HG02870 (cell line): ENCODE measurements at regions not wholly inside any gene's neighbourhood (a gene's known extent, or its start where the extent isn't known, plus 50 kb on each side); places are given as distances from the start of the nearest gene placed in this dataset.

Experiments
- ATAC-seq: cut with Tn5 transposase; IDR thresholded peaks from one replicate; pipeline ENCODE4 v1.9.1; 2021; ENCODE audit warnings: mild to moderate bottlenecking, moderate library complexity; ENCODE audit not compliant: unreplicated experiment

- ATAC-seq: no peak
These were observed 109.4 kb upstream of the LRRN1 start for GRCh38 chr3:3689601-3690375.

DNA sequence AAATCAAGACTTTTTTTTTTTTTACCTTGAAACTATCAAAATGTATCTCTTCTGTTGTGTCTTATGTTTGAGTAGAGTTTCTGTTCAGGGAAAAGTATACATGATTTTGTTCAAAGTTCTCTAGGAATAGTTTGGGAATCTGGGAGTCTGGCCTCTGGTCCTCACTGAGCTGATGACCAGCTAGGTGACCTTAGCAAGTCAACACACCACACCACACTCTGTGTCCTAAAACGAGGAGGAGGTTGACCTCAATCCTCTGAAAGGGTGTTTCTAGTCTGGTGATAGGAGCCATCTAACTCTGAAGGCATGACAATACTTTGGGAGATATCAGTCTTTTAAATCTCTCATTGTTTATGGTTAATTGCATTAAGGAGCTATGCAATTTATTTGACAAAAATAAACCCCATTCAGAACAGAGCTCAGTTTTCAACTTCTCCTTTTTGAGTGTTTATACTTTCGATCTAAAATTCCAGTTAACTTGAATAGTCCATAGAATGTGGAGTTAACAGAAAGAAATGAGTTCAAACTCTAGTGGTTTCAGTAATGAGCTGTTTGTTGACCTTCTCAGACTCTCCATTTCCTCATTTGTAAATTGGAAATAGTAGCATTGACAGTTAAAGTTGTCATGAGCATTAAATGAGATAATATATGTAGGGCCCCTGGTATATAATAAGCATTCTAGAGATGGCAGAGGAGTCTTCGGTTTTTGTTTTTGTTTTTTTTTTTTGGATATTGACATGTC lies 112.2 kb upstream of the LRRN1 start:
- no peak for ATAC-seq

DNA sequence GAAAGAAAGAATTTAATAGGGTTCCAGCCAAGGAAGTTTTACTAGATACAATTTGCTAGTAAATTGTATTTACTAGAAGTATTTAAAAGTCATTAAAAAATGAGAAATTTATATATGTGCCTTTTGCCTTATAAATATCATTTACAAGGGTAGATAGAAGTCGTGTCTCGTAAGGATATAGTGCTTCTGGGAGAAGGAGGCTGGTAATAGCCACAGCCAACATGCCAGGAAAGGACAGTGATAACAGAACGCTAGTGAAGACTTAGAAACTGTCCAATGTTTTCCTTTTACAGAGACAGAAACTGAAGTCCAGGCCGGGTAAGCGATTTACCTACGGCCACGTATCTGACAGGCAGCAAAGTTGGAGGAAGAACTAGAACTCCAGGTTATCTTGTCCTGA lies 113.5 kb upstream of the LRRN1 start:
- ATAC-seq: no peak

GRCh38 chr3:3683261-3683660 lies 116.0 kb upstream of the LRRN1 start:
- no peak for ATAC-seq

- ATAC-seq: no peak
These were observed 123.4 kb upstream of the LRRN1 start for GRCh38 chr3:3675801-3676200.

GRCh38 chr3:3675186-3675585 lies 124.0 kb upstream of the LRRN1 start:
- no peak for ATAC-seq

- peak; percentile 98 for ATAC-seq
These were observed 132.6 kb upstream of the LRRN1 start for GRCh38 chr3:3666664-3667063.

GRCh38 chr3:3665961-3666640 lies 133.1 kb upstream of the LRRN1 start:
- ATAC-seq: peak; percentile 35

DNA sequence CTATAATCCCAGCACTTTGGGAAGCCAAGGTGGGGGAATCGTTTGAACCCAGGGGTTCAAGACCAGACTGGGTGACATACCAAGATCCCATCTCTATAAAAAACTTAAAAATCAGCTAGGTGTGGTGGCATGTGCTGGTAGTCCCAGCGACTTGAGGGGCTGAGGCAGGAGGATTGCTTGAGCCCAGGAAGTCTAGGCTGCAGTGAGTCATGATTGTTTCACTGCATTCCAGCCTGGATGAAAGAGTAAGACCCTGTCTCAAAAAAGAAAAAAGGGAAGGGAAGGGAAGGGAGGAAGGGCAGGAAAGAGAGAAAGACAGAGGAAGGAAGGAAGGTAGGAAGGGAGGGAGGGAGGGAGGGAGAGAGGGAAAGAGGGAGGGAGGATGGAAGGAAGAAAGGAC lies 133.7 kb upstream of the LRRN1 start:
- no peak for ATAC-seq

DNA sequence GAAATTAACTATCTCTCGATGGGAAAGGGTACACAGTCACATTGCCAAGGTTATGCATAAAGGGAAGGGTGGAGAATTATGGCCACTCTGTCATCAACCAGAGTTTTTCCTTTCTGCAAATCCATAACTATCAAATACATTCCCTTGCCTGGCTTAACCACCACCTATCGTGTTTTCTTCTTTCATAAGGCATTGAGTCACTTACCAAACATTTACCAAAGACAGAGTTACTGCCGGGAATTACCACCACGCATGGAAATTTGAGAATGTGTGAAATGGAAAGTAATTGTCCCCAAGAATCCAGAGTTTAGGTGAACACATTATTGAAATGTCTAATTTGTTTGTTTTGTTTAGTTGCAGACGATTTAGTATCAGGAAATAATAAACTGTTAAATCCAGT lies 134.3 kb upstream of the LRRN1 start:
- no peak for ATAC-seq

- no peak for ATAC-seq
These were observed 136.6 kb upstream of the LRRN1 start for GRCh38 chr3:3662610-3663009.

DNA sequence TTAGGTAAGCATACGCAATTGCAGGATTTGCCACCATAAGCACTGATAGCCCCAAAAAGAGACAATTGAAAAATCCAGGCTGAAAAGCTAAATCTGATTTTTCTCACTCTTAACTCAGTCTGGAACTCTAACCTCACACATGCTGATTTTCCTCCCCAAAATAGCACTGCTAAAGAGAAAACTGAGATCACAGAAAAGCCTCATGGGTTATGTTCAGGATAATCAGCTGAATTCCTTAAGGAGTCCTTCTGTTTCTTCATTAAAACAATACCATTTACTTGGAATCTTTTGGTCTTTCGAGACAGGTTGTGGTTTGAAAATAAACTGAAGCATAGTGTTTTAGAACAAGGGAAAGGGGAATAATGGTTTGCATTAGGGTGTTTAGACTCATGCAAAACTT lies 144.3 kb upstream of the LRRN1 start:
- ATAC-seq: no peak

DNA sequence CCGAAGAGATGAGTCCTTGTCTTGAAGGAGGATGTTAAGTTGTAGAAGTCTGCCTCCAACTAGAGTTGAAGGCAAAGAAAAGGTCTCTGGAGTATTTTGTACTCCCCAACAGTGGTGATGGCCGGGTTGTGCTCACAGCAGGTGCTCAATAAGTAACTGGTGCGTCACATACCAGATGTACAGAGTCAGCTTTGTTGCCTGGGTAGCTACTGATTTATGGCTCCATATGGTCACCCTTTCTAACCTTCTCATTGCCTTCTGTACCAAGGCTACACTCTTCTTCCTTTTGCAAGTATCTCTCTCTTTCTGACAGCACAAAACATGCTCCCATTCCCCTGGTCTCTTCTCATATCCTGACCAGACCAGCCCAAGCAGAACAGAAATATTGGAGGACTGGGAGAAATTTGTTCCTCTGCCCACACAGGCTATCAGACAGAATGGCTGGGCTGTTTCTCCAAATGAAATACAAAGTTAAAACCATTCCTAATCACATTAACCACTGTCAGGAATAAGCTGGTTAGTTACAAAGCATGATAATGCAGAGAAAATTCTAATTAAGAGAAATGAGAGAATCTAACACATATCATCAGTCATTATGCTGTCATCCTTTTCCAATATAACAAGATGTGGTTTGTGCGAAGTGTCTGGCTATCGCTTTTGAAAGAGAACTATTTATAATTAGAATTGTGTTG lies 150.1 kb upstream of the LRRN1 start:
- no peak for ATAC-seq

- ATAC-seq: no peak
These were observed 152.3 kb upstream of the LRRN1 start for GRCh38 chr3:3646934-3647333.

DNA sequence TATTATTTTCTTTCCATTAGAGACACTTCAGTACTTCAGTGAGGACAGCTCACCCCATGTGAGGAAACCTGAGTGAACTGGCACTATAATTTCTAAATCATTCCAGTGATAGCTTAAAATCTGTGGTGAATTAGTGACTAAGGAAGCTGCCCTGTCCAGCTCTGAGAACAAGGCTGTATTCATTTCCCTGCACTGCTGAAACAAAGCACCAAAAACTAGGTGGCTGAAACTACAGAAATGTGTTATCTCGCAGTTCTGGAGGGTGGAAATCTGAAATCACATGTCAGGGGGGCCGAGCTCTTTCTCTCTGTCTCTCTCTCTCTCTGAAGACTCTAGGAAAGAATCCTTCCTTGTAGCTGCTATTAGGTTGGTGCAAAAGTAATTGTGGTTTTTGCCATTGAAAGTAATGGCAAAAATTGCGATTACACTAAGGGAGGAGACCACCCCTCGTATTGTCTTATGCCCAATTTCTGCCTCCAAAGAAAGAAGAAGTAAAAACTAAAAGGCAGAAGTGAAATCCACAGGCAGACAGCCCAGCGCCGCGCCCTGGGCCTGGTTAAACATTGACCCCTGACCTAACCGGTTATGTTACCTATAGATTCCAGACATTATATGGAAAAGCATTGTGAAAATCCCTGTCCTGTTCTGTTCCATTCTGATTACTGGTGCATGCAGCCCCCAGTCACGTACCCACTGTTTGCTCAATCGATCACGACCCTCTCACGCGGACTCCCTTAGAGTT lies 153.0 kb upstream of the LRRN1 start:
- peak; percentile 94 for ATAC-seq

DNA sequence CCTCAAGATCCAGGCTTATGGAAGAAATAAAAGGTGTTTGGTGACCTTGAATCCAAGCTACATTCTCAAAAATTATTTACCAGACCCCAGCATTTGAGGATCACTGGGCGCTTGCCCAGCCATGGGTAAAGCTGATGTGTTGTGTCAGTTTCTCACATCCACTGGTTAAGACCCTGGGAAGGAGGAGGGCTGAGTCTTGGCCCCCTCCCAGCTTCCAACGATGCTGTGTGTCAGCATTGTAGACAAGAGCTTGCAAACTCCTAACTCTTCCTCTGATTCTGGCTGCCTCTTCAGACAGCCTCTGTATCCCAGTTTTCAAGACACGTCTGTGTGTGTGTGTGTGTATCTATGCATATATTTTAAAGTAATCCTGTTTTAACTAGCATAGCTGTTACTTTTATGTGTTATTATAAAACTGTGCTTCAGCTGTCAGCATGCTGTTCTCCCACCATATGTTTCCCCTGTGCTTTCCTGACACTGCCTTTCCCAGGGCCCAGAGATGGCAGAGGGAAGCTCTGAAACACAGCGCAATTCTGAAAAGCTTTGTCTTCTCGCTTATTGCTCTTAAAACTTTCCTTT lies 157.3 kb upstream of the LRRN1 start:
- no peak for ATAC-seq

DNA sequence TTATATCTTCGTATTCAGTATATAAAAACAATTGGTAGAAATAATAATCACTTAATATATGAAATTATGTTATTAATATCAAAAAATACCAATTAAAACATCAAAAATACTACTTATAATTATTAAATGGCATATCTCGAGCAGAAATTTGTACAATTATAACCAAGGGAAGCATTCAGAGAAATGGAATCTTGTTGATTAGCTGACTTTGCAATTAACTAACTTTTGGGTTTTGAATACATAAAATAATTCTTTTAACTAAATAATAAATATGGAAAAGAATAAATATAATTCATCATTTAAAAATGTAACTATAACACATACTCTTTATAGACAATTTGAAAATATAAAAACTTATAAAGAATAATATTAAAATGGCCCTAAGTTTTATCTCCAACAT lies 160.2 kb upstream of the LRRN1 start:
- no peak for ATAC-seq

- no peak for ATAC-seq
These were observed 162.4 kb upstream of the LRRN1 start for GRCh38 chr3:3636815-3637214.

DNA sequence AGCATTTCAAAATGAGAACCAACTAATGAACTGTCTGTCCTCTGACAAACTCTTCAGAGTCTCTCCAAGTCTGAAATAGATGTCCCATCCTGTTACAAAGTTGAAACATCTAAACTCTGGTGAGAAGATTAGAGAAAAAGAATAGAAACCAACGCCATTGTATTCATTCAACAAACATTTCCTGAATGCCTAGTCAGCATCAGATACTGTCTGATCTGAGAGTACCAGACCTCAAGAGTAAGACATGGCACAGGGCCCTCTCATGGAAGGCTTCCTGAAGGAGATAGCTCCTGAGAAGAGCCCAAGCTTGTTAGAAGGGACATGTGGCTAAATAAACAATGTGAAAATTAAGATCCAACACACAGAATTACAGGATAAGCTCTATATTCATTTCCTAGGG lies 164.1 kb upstream of the LRRN1 start:
- ATAC-seq: no peak

DNA sequence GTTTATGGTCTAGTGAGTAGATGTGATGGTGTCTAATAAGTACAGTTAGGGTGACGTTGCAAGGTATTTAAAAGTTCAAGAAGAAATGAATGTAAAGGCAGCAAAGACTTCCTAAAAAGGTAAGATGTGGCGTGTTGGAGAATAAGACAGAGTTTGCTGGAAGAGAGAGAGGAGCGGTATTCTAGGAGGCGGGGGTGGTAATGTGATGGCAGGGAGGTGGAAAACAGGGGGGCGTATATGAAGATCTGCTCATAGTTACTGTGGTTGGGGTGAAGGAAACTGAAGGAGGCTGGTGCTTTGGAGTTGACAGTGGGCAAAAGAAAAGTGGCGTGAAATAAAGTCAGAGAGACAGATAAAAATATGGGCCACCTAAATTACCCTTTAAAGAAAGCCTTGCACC lies 164.9 kb upstream of the LRRN1 start:
- ATAC-seq: no peak
